GM18868 (cell line): ENCODE measurements at regions not wholly inside any gene's neighbourhood (a gene's known extent, or its start where the extent isn't known, plus 50 kb on each side); places are given as distances from the start of the nearest gene placed in this dataset.

Source experiments
- ATAC-seq: cut with Tn5 transposase; IDR thresholded peaks from one replicate; pipeline ENCODE4 v1.9.1; 2021; ENCODE audit warnings: mild to moderate bottlenecking, moderate library complexity; ENCODE audit not compliant: unreplicated experiment

DNA sequence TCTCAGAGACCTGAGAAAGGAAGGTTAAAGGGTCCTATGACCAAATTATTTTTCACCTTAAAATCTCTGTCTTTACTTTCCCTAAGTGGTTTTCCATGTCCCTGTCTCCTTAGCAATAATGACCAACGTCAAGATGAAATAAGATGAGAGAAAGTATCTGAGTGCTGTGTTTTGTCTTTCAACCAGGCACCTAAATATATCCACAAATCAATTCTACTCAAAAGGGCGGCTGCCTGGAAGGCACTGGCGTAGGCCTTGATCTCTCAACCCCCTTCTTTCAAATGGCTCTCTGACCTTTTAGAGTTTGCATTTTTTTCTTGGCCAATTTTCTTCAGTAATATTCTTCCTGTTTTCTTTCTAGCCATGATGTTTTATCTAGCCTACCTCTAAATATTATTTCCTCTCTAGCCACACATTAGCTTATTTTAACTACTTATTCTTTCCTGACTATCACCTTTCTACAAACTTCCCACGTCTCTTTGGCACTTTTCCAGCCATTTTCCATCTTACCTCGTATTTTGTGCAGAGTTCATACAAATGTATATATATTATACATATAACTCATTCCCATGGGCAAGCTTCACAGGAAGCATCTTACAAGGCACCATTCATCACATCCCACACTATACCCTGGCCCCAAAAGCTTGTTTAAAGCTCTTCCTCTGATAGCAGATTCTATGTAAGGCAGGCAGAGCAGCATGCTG is 204.5 kb downstream of the SNX18 start:
- ATAC-seq: no peak

DNA sequence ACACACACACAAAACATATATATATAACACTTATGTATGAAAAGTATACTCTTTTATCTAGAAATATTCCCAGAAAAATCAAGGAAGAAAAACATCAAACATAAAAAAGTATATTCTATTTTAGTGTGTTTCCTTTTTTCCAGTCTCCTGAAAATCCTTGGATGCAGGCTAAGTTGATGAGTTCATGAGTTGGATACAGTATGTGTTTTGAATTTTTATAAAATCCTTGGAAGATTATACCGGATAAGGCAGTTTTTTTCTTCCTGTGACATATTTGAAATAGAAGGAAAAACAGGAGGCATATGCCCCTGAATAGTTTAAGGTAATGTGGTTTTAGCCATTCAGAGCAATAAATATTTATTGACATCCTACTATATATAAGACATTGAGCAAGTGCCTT is 203.6 kb downstream of the SNX18 start:
- no peak for ATAC-seq

DNA sequence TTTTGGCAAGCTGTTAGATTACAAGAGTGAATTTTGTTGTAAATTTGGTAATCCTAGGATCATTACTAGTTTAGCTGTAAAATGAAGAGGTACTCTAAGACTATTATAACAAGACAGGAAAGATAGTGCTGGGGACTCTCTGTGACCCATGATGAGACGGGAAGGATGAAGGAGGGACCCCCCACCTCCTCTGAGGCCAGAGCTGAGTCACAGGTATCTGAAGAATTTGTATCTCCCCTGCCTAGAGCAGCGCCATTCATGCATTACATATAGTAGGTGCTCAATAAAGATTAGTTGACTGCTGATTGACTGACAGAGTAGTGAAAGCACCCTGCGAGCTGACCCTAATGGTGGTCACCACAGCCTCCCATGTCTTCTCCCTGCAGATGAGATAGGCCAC is 202.8 kb downstream of the SNX18 start:
- no peak for ATAC-seq

DNA sequence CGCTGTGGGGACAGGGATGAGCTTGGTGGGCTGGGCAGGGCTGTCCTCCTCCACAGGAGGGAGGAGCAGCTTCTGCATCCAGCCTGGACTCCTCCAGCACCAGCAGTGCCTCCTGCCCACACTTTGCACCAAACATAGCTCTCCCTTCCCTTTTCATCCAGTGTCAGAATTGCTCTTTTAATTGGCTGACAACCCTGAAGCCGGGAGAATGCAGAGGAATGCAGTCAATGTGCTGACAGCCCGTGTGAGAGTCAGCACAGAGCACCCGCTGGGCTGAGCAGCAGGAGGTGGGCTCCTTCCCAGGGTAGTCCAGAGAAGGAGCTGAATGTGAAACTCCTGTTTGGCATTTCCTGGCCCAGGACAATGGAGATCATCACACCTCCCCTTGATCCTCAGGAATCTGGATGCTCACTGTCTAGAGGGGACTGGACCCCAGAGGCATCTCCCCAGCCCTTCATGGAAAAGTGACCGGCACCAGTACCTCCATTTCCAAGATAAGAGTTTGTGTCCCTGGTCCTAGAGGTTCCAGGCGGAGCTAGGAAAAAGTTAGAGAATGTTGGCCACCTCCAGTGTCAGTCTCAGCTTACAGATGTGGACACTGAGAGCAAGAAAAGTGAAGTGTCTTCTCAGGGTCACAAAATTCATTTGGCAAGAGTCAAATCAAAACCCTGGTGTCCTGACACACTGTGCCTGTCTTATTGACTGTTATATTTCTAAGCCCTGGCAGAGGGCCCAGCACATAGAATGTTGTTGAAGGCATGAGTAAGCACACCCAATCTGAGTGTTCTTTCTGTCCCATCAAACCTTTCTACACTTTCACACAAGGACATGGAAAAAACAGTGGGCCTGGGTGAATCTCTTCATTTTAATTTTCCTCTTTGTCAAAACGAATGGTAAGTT is 202.1 kb downstream of the SNX18 start:
- no peak for ATAC-seq

DNA sequence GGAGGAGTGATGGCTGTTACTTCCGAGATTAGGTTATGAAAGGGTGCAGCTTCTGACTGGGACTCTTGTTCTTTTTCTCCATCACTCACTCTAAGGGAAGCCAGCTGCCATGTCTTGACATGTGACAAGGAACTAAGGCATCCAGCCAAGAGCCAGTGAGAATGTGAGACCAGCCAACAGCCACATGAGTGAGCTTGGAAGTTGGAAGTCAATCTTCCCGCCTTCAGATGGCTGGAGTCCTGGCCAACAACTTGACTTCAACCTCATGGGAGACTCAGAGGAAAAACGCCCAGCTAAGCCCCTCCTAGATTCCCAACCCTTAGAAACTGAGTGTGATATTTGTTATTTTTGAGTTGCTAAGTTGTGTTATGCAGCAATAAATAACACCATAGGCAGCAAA is 201.1 kb downstream of the SNX18 start:
- no peak for ATAC-seq

DNA sequence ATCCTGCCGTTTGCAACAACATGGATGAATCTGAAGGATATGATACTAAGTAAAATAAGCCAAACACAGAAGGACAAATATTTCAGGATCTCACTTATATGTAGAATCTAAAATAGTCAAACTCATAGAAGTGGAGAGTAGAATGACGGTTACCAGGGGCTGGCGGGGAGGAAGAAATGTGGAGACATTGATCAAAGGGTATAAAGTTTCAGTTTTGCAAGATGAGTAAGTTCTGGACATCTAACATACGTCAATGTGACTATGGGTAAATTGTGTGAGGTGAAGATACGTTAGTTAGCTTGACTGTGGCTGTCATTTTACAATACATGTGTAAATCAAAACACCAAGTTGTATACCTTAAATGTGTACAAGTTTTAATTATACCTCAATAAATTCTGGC is 200.3 kb downstream of the SNX18 start:
- ATAC-seq: no peak

DNA sequence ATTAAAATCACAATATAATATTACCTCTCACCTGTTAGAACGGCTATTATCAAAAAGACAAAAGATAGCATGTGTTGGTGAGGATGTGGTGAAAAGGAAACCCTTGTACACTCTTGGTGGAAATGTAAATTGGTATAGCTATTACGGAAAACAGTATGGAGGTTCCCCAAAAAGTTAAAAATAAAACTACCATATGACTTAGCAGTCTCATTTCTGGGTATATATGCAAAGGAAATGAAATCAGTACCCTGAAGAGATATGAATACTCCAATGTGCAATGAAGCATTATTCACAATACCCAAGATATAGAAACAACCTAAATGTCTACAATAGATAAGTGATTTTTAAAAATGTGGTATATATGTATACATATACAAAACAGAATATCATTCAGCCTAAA is 199.9 kb downstream of the SNX18 start:
- ATAC-seq: no peak

DNA sequence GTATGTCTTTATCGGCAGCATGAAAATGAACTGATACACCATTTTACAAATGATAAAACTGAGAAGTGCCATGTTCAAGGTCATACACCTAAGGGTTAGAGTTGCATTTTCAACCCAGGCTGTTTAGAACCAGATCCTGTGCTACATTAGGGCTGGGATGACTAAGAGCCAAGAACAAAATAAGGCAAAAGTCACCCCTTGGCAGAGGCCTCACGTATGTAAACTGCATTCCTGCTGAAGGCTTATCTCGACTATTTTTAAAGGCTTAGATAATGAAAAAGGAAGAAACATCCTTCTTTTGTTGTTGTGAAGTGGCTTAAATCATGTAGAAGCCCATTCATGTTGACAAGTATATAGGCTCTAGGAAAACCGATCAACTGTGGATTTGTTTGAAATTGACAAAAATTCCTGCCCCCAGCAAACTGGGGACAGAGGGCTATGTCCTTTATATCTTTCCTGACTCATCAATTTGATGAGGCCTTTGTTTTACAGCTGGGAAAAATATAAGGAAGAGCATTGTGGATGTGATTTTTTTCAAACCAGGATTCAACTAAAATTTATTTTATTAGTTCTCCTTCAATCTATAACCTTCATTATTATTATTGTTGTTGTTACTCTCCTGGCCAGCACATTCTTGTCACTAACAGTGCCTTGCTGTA is 196.5 kb downstream of the SNX18 start:
- no peak for ATAC-seq

DNA sequence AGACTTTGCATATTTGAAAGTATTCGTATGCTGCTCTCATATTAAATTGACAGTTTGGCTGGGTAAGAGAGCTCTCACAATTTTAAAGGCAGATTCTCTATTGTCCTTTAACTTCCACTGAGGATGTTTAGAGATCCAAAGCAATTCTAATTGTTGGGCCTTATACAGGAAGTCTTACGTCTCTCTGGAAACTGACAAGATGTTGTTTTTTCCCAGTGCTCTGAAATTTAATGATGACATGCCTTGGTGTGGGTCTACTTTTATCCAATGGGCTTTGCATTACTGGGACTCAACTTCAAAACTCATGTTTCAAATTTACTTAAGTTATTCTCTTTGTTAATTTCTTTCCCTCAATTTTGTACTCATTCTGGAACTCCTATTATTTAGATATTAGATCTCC is 191.5 kb downstream of the SNX18 start:
- no peak for ATAC-seq

DNA sequence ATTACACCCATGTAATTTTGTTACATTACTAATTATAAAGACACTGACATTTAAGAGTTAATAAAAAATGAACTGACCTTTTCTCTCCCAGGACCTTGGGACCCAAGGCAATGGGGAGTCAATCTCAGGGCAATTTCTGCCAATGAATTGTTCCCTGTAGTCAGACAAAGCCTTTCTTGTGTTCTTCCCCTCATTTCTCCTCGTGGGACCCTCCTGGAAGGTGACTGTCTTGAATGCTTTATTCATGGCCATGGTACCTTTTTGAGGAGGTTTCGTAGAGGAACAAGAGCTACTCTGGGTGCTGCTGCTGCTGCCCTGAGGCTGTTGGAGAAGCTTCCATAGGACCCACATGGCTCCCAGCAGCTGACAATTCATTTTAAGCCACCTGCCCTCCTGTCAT is 190.3 kb downstream of the SNX18 start:
- ATAC-seq: no peak

DNA sequence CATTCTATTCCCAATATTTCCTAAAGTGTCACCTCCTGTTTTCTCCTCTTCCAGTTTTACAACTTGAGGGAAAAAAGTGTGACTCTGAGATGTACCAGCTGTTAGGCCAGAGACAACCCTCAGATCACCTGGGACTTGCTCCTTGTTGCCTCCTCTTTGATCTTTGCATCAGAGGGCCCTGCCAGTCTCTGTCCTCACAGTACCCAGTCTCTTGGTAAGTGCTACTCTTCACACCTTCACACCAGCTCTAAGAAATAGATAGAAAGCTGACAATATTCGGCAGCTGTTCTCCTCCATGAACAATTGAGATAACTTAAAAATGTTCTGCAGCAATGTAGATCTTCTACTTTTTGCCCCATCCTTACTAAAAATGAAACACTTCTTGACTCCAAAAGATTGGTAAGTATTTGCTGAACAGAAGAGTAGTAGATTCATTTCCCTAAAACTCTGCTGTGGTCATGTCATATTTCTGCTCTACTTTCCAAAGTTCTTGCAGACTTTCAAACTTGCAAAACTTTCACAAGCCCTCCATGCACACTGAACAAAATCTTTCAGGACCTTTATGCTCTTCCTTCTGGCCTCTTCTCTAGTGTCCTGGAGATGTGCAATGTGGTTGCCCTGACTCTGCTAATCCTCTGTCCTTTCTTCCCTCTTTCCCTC is 188.6 kb downstream of the SNX18 start:
- no peak for ATAC-seq

DNA sequence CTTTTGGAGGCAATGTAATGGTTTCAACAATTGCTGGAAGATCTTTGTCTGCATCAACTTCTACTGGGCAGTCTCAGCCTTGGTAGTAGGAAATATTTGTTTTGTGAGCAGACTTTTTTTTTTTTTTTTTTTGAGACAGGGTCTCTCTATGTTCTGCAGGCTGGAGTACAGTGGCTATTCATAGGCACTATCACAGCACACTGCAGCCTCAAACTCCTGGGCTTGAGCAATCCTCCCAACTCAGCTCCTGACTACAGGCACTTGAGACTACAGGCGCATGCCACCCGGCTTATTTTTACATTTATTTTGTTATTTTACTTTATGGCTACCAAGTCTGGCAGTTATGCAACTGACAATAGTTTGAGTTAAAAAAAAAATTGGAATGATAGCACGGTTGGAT is 187.3 kb downstream of the SNX18 start:
- ATAC-seq: no peak

DNA sequence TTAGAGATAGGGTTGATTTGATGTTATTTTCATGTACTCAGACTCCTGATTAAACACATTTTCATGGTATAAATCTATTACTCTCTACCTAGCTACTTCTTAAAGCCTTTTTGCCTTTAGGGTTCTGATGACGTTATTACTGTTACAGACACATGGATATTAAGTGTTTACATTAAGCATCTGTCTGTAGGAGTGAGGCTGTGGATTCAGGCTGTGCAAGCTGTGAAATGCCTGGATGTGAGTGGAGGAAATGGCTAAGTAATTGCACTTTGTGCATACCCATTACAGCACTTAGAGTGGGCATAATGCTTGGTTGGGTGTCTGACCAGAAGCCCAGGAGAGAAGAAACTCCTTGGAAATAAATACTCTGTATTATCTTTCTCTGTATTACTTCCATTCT is 186.8 kb downstream of the SNX18 start:
- ATAC-seq: no peak

DNA sequence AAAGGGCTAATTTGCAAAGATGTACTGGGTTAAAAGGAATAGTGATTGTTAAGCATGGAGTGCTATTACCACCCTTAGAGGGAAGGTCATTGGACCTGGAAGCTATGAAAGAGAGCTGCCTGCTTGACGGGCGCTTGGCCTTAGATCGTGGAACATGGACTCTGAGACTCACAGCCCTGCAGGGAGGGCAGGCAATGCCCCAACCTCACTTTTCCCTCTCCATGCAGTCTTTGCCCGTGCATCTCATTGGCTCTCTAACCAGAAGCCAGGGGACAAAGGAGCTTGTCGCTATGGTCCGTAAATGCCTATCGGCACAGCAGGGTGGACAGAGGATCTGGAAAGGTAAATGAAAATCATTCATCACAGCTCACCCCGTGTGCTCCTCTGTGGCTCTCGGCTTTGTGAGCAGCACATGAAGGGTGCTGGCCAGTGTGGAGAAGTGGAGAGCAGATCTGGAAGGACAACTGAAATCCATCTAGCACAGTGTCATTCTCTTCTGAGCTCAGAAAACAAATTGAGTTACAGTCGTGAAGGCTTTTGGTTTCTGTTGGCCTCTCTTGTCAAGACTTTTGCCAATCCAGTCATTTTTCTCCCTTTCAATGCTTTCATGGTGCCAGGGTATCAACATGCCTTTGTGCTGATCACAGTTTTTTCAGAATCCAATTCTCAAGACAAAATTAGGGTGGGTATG is 186.2 kb downstream of the SNX18 start:
- no peak for ATAC-seq

DNA sequence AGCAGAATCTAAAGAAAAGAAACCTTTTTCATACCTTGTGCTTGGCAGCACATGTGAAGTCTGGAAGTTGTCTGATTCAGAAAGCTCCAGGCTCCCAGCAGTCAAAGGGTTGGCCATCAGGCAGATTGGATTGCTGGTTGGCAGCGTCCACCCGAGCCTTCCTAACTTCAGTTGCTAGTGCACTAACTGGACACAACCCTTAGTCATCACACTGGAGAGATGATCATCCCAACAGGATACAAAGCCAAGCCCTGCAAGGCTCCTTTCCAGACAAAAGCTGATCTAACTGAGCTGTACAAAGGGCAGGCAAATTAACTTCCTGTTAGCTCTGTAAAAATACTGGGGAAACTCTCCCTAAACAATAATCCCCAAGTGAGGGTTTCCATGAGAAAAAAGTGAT is 185.6 kb downstream of the SNX18 start:
- ATAC-seq: no peak

DNA sequence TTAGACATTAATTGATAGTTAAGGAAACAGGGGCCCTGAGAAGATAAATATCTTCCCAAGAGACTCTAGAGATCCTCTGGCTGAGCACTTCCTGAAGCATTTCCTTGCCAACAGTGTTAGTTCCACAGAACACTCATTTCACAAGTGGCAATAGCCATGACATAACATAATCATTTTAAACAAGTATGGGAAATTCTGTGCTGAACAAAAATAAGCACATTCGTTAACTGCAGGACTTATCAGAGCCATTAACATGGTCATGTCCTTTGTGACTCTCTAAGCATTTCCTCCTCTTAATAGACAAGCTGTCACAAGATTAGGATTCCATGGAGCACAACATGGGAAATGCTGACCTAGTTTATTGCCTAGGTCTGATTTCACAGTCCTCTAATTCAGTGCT is 184.9 kb downstream of the SNX18 start:
- no peak for ATAC-seq

DNA sequence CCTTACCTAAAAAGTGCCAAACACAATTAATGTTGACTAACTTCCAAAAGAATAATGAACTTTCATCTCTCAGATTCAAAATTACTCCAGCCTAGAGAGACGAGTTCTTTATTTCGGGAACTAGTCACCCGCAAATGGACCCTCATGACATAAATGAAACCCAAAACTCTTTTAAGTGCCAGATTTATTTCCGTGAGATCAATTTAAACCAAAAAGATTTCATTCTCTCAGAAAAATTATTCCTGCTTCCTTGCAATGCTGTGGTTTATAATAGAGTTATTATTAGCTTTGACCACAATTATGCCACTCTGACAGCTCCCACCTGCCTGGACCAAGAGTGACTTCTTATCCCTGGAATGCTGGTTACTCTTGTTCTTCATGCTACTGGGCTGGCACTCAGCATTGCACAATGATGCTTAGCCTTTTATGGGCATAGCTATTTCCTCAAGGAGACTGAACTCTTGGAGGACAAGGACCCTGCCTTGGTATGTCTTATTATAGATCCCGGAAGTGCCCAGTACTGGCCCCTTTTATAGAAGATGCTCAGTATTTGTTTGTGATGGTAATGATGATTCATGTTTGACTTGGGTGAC is 183.5 kb downstream of the SNX18 start:
- no peak for ATAC-seq

DNA sequence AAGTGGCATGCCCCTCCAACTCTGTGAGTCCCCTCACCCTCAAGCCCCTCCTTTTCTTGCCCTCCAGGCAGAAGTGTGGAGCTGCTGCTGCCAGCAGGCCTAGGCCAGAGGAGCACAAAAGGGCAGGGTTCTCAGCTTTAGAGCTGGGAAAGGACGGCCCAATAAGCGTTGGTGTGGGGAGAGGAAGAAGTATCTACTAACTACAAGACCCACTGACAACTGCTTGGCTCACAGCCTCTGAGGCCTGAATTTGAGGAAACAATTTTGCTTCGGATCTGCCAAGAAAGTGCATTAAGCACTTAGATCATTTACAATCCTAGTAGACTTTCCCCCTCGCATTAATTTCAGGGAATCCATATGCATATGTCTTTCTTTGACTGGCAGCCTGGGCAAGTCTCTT is 179.4 kb downstream of the SNX18 start:
- ATAC-seq: no peak

DNA sequence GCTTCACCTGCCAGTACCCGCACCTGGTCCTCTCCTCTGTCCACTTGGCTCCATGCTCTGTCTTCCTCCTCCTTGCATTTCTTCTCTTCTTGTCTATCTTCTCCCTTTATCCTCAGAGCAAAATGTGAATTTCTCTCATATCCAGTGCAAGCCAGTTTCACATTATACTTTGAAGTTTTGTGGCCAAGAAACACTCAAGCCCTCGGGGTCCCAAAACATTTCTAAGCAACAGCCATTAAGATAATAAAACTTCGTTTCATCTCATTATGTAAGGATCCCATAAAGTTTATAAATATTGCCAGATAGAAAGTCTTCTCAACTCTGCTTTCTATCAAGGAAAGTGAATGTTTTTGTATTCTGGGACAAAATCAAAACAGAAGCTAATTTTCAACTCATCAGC is 178.8 kb downstream of the SNX18 start:
- no peak for ATAC-seq

DNA sequence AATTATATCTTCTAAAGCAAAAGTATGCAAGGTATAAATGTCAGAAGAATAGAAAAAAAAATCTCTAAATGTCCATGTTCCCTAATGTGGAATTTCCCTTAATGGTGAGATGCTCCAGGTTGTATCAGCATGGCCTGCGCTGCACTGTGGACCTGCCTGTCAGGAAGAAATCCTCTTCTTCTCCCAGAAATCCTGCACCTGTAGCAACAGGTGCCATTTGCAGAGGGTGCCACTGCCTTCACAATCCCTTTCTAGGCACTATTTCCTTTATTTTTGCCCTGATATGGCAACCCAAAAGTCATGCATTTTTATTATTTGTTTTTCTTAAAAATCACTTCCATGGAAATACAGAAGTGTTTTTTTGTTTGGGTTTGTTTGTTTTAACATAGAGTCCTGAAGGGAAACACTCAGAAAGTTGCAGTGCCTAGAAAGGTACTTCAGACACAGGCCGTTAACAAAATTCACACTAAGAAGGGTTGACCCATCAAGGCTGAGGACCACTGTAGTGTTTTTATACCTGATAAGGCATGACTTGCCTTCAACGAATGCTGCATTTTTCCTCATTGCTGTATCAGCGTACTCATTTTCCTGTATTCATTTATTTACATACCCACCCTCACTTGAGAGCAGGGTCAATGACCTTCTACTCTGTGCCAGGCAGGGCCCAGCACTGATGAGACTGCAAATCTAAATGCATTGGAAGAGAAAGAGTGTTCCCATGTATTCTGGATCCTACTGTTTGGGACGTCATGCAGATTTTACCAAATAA is 177.8 kb downstream of the SNX18 start:
- no peak for ATAC-seq
